LNCAP (cell line): ENCODE measurements at regions not wholly inside any gene's neighbourhood (a gene's known extent, or its start where the extent isn't known, plus 50 kb on each side); places are given as distances from the start of the nearest gene placed in this dataset.

ENCODE experiments used
- CTCF ChIP-seq: fragments of 450-650 bp; IDR thresholded peaks from 2 replicates; pipeline ENCODE4 v1.5.1; 2017; ENCODE audit warnings: mild to moderate bottlenecking

- TF ChIP-seq CTCF: no peak
Observed at GRCh38 chr4:54414545-54414944, 185.5 kb downstream of the PDGFRA start.

- no peak for TF ChIP-seq CTCF
Observed at GRCh38 chr4:54417476-54417875, 188.4 kb downstream of the PDGFRA start.

GRCh38 chr4:54418468-54418867 lies 189.4 kb downstream of the PDGFRA start:
- TF ChIP-seq CTCF: no peak

- no peak for TF ChIP-seq CTCF
Observed at GRCh38 chr4:54423066-54423465, 194.0 kb downstream of the PDGFRA start.

- TF ChIP-seq CTCF: no peak
Observed at GRCh38 chr4:54427826-54428225, 198.7 kb downstream of the PDGFRA start.

GRCh38 chr4:54428940-54429339 lies 199.8 kb downstream of the PDGFRA start:
- TF ChIP-seq CTCF: no peak

- TF ChIP-seq CTCF: peak; percentile 69
Observed at GRCh38 chr4:54433686-54434085, 204.6 kb downstream of the PDGFRA start.

- no peak for TF ChIP-seq CTCF
Observed at GRCh38 chr4:54439831-54440243, 210.7 kb downstream of the PDGFRA start.
